ENCODE measurements at regions not wholly inside any gene's neighbourhood (a gene's known extent, or its start where the extent isn't known, plus 50 kb on each side); places are given as distances from the start of the nearest gene placed in this dataset.

DNA sequence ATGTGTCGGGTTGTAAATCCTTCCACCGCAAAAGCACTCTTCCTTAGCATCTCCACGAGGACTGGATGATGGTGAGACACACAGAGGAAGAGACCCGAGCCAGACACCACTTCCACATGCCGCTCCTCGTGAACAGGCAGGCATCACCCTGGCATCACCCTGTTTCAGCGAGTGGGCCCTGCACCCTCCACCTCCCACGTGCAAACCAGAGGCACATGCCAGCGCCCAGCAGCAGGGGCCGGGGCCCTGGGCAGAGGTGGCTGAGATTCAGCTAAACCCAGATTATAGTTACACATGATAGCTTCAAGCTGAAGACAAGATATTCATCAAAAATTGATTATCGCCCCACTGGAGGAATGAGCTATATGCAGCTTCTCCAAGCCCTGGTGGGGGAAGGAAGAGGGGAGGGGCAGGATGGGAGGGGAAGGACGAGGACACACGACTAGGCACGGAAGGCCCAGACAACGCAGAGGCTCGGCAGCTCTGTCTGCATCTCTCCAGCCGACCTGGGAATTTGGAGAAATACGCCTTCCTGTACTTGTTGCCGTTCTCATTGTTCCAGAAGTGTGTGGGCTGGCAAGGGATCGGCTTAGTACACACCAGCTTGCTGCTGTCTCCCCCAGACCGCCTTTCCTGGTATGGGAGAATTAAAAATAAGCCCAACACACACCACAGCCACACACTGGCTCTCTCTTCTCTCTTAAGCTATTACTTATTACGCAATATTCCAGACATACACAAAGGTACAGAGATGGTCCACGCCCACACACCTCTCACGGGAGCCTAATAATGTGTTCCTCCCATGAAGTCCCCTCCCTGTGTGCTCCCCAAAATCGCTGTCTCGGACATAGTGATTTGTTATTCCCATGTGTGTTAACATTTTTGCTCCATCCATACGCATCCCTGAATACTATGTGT, 50.4 kb upstream of the ZNF354A start:
- TF ChIP-seq, protein P1, sequence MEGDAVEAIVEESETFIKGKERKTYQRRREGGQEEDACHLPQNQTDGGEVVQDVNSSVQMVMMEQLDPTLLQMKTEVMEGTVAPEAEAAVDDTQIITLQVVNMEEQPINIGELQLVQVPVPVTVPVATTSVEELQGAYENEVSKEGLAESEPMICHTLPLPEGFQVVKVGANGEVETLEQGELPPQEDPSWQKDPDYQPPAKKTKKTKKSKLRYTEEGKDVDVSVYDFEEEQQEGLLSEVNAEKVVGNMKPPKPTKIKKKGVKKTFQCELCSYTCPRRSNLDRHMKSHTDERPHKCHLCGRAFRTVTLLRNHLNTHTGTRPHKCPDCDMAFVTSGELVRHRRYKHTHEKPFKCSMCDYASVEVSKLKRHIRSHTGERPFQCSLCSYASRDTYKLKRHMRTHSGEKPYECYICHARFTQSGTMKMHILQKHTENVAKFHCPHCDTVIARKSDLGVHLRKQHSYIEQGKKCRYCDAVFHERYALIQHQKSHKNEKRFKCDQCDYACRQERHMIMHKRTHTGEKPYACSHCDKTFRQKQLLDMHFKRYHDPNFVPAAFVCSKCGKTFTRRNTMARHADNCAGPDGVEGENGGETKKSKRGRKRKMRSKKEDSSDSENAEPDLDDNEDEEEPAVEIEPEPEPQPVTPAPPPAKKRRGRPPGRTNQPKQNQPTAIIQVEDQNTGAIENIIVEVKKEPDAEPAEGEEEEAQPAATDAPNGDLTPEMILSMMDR (IDR thresholded peaks at IDR 0.05) = no peak
- no peak for TF ChIP-seq POLR2A (IDR thresholded peaks at IDR 0.05)
